CD14-positive monocyte (primary cell): ENCODE measurements at regions not wholly inside any gene's neighbourhood (a gene's known extent, or its start where the extent isn't known, plus 50 kb on each side); places are given as distances from the start of the nearest gene placed in this dataset.
A peak's percentile ranks its signal among the peaks of the same experiment; 100 is the strongest.

Source experiments
- DNase-seq, 3 donors: peaks; one replicate each; pipeline ENCODE4 v3.0.0-alpha.2; 2011 to 2022
- H2AFZ ChIP-seq: 2 replicates; pipeline ENCODE4 v1.6.0; 2012; ENCODE audit warnings: mild to moderate bottlenecking, low read depth, low read length, inconsistent platforms; ENCODE audit not compliant: insufficient read depth, poor library complexity, severe bottlenecking
- H3K27ac ChIP-seq, 2 donors: 1 replicate in 1 of 2; 2 replicates in 1 of 2; pipeline ENCODE4 v1.5.1; 2012 to 2013; ENCODE audit warnings: low read length in 2 of 2, control low read depth in 1 of 2, inconsistent platforms in 1 of 2, low read depth in 1 of 2, mild to moderate bottlenecking in 1 of 2
- H3K27me3 ChIP-seq, 2 donors: one replicate each; pipeline versions ENCODE4 v1.6.0 to v1.6.1; 2011 to 2013; ENCODE audit warnings: low read length in 2 of 2; ENCODE audit not compliant: control insufficient read depth in 2 of 2, insufficient read depth in 2 of 2
- H3K36me3 ChIP-seq, 2 donors: replicated peaks in 1 of 2; 1 replicate in 1 of 2; 2 replicates in 1 of 2; pipeline versions ENCODE4 v1.5.1 to v1.6.1; 2012 to 2013; ENCODE audit warnings: low read length in 2 of 2, control low read depth in 1 of 2, inconsistent platforms in 1 of 2, mild to moderate bottlenecking in 1 of 2; ENCODE audit not compliant: insufficient read depth in 2 of 2, control insufficient read depth in 1 of 2
- H3K4me1 ChIP-seq, 2 donors: 1 replicate in 1 of 2; 2 replicates in 1 of 2; pipeline versions ENCODE4 v1.5.1 to v1.6.1; 2012 to 2013; ENCODE audit warnings: low read length in 2 of 2, control low read depth in 1 of 2, inconsistent platforms in 1 of 2, mild to moderate bottlenecking in 1 of 2, moderate library complexity in 1 of 2; ENCODE audit not compliant: insufficient read depth in 2 of 2, control insufficient read depth in 1 of 2
- H3K4me2 ChIP-seq: replicated peaks from 2 replicates; pipeline ENCODE3; 2012; ENCODE audit warnings: low read length, moderate library complexity, mild to moderate bottlenecking; ENCODE audit not compliant: poor library complexity, severe bottlenecking; ENCODE audit errors: extremely low read depth
- H3K4me3 ChIP-seq, 3 experiments: fragments of 200-600 bp in 1 of 3; sonication (generic) in 1 of 3; replicated peaks in 1 of 3; 1 replicate in 2 of 3; 2 replicates in 1 of 3; pipeline ENCODE4 v1.5.1; 2011 to 2013; ENCODE audit warnings: low read length in 3 of 3, mild to moderate bottlenecking in 3 of 3, control low read depth in 2 of 3, low read depth in 2 of 3, inconsistent platforms in 1 of 3, moderate library complexity in 1 of 3
- H3K79me2 ChIP-seq: 2 replicates; pipeline ENCODE4 v1.6.0; 2012; ENCODE audit warnings: mild to moderate bottlenecking, control low read depth, inconsistent platforms, low read length, moderate library complexity; ENCODE audit not compliant: insufficient read depth
- H3K9ac ChIP-seq: 2 replicates; pipeline ENCODE4 v1.6.0; 2017; ENCODE audit warnings: low read length, mild to moderate bottlenecking; ENCODE audit not compliant: insufficient read depth, poor library complexity, severe bottlenecking
- H3K9me3 ChIP-seq, 2 donors: replicated peaks in 1 of 2; 1 replicate in 1 of 2; 2 replicates in 1 of 2; pipeline versions ENCODE4 v1.5.1 to v1.6.1; 2012 to 2013; ENCODE audit warnings: low read length in 2 of 2, control low read depth in 1 of 2; ENCODE audit not compliant: control insufficient read depth in 1 of 2, insufficient read depth in 1 of 2
- H4K20me1 ChIP-seq: 2 replicates; pipeline ENCODE4 v1.6.0; 2012; ENCODE audit warnings: mild to moderate bottlenecking, low read length, control low read depth, moderate library complexity; ENCODE audit not compliant: insufficient read depth
- H3K27ac Mint-ChIP-seq, 7 donors: one replicate each; pipeline ENCODE4 v1.8.0; 2020; ENCODE audit warnings: mild to moderate bottlenecking in 7 of 7, mixed read lengths in 7 of 7, moderate library complexity in 6 of 7, inconsistent platforms in 2 of 7
- H3K27me3 Mint-ChIP-seq, 3 donors: one replicate each; pipeline ENCODE4 v1.8.0; 2021 to 2022; ENCODE audit warnings: low read depth in 3 of 3, mild to moderate bottlenecking in 3 of 3, mixed read lengths in 3 of 3, moderate library complexity in 3 of 3, inconsistent platforms in 1 of 3
- H3K36me3 Mint-ChIP-seq, 2 donors: one replicate each; pipeline ENCODE4 v1.8.0; 2020; ENCODE audit warnings: mixed read lengths in 2 of 2, inconsistent platforms in 1 of 2, mild to moderate bottlenecking in 1 of 2
- H3K4me1 Mint-ChIP-seq: one replicate; pipeline ENCODE4 v1.8.0; 2020; ENCODE audit warnings: mild to moderate bottlenecking, mixed read lengths
- H3K4me3 Mint-ChIP-seq, 2 donors: one replicate each; pipeline ENCODE4 v1.8.0; 2020; ENCODE audit warnings: mild to moderate bottlenecking in 2 of 2, mixed read lengths in 2 of 2, moderate library complexity in 1 of 2
- H3K9me3 Mint-ChIP-seq, 7 donors: one replicate each; pipeline ENCODE4 v1.8.0; 2020 to 2022; ENCODE audit warnings: mixed read lengths in 7 of 7, mild to moderate bottlenecking in 6 of 7, moderate library complexity in 6 of 7, inconsistent platforms in 2 of 7
- CTCF ChIP-seq: fragments of 200-600 bp; IDR thresholded peaks from one replicate; pipeline ENCODE4 v1.8.0; 2022; ENCODE audit warnings: antibody characterized with exemption, mild to moderate bottlenecking
- WGBS: methylation state at CpG from one replicate; pipeline ENCODE4 v1.1.5; 2013; ENCODE audit warnings: missing lambda C conversion rate; ENCODE audit not compliant: insufficient coverage; 5-methylcytosine and 5-hydroxymethylcytosine counted together
- intact Hi-C, 2 donors: fragments of 100-400 bp; cut with micrococcal nuclease; formaldehyde crosslinking; loops; one replicate each; pipeline versions ENCODE4 v1.15.0 to v1.15.1; 2023

- peaks cover 0 to 10% (median 5%) of the 10 kb centered on the region in 7 donors for H3K9me3 Mint-ChIP-seq
- H3K27me3 Mint-ChIP-seq = peaks cover 0 to 2% (median 0%) of the 10 kb centered on the region in 3 donors
- H3K4me1 Mint-ChIP-seq = peaks cover 54% of the 10 kb centered on the region
- peak overlapping the region in 1 of 2 donors; percentile 52 for H3K4me3 Mint-ChIP-seq
- H2AFZ ChIP-seq = no peak overlapping the region
- H3K79me2 ChIP-seq = no peaks in the 10 kb centered on the region
- H3K27me3 ChIP-seq = no peaks in the 10 kb centered on the region
- no peaks in the 10 kb centered on the region for H3K36me3 ChIP-seq
- intact Hi-C loops = loop anchor here in 1 of 2 donors (5.0 kb wide), 1 partner anchor 46 kb away; no protein-coding TSS in a partner anchor
- H3K36me3 Mint-ChIP-seq = peaks cover 3 to 4% of the 10 kb centered on the region in 2 donors
- H4K20me1 ChIP-seq = no peaks in the 10 kb centered on the region
- peak; percentile 33 for TF ChIP-seq CTCF
- peak overlapping the region in 1 of 3 experiments; percentile 27 for H3K4me3 ChIP-seq
- WGBS = no CpG with 5 or more reads among the region's 2 CpGs
- no peaks in the 10 kb centered on the region for H3K9me3 ChIP-seq
- H3K9ac ChIP-seq = peak overlapping the region; percentile 11
- H3K4me2 ChIP-seq = peak overlapping the region; percentile 45
- peaks cover 43 to 62% of the 10 kb centered on the region in 2 donors for H3K4me1 ChIP-seq
- H3K27ac ChIP-seq = peak overlapping the region; percentile 79 to 86
- H3K27ac Mint-ChIP-seq = peak overlapping the region; percentile 91 to 98 (median 93)
- peak; percentile 83 to 95 (median 87) for DNase-seq
These were observed 284.8 kb downstream of the MREG start for GRCh38 chr2:215728504-215729065.

GRCh38 chr2:215727507-215728503 lies 285.5 kb downstream of the MREG start:
- peak overlapping the region in 1 of 3 experiments; percentile 21 for H3K4me3 ChIP-seq
- peak in 1 of 3 donors; percentile 30 for DNase-seq
- H3K27ac ChIP-seq = peak overlapping the region; percentile 31 to 86
- H3K4me3 Mint-ChIP-seq = peak overlapping the region in 1 of 2 donors; percentile 52
- H3K4me2 ChIP-seq = peak overlapping the region; percentile 27
- 63% methylated on average over 1 of the region's 1 CpG for WGBS
- TF ChIP-seq CTCF = no peak
- no peaks in the 10 kb centered on the region for H4K20me1 ChIP-seq
- peak overlapping the region; percentile 91 to 98 (median 93) for H3K27ac Mint-ChIP-seq
- no peak overlapping the region for H2AFZ ChIP-seq
- H3K4me1 Mint-ChIP-seq = peaks cover 58% of the 10 kb centered on the region
- no peaks in the 10 kb centered on the region for H3K27me3 ChIP-seq
- peak overlapping the region; percentile 11 for H3K9ac ChIP-seq
- intact Hi-C loops = loop anchor here in 1 of 2 donors (5.0 kb wide), 1 partner anchor 46 kb away; no protein-coding TSS in a partner anchor
- H3K9me3 ChIP-seq = no peaks in the 10 kb centered on the region
- H3K4me1 ChIP-seq = peaks cover 47 to 70% of the 10 kb centered on the region in 2 donors
- no peaks in the 10 kb centered on the region for H3K79me2 ChIP-seq
- H3K36me3 ChIP-seq = no peaks in the 10 kb centered on the region
- H3K9me3 Mint-ChIP-seq = peaks cover 0 to 6% (median 2%) of the 10 kb centered on the region in 7 donors
- H3K36me3 Mint-ChIP-seq = peaks cover 0 to under 1% of the 10 kb centered on the region in 2 donors
- H3K27me3 Mint-ChIP-seq = peaks cover 0 to 2% (median 0%) of the 10 kb centered on the region in 3 donors
